NCI-H1694 (cell line): ENCODE measurements at regions not wholly inside any gene's neighbourhood (a gene's known extent, or its start where the extent isn't known, plus 50 kb on each side); places are given as distances from the start of the nearest gene placed in this dataset.
"Not testable (repeated sequence)": the region's sequence is repeated elsewhere in the genome, so short reads cannot be mapped to it uniquely, and the experiment has no call there.

Source experiments
- DNase-seq: peaks from one replicate; lab custom pipeline; 2025; lab: John Stamatoyannopoulos, UW

GRCh38 chr3:159378396-159379194 is 576.7 kb downstream of the MFSD1 start:
- DNase-seq = no peak

GRCh38 chr3:159380891-159381290 is 579.0 kb downstream of the MFSD1 start:
- DNase-seq = no peak

- DNase-seq = no peak
Measured at GRCh38 chr3:159390656-159391212, 588.9 kb downstream of the MFSD1 start.

- not testable (repeated sequence) for DNase-seq
Measured at GRCh38 chr3:159397683-159398082, 591.0 kb upstream of the IL12A start.

GRCh38 chr3:159401069-159401468 is 587.6 kb upstream of the IL12A start:
- no peak for DNase-seq

GRCh38 chr3:159409711-159410110 is 578.9 kb upstream of the IL12A start:
- not testable (repeated sequence) for DNase-seq

- no peak for DNase-seq
Measured at GRCh38 chr3:159413319-159413718, 575.3 kb upstream of the IL12A start.

- DNase-seq = no peak
Measured at GRCh38 chr3:159416856-159417255, 571.8 kb upstream of the IL12A start.

- DNase-seq = no peak
Measured at GRCh38 chr3:159417761-159418160, 570.9 kb upstream of the IL12A start.

- no peak for DNase-seq
Measured at GRCh38 chr3:159418571-159419526, 569.8 kb upstream of the IL12A start.

GRCh38 chr3:159429702-159430101 is 558.9 kb upstream of the IL12A start:
- DNase-seq = no peak

GRCh38 chr3:159432682-159433340 is 555.8 kb upstream of the IL12A start:
- DNase-seq = no peak

GRCh38 chr3:159439346-159439745 is 549.3 kb upstream of the IL12A start:
- no peak for DNase-seq

- no peak for DNase-seq
Measured at GRCh38 chr3:159441279-159441678, 547.4 kb upstream of the IL12A start.

- DNase-seq = no peak
Measured at GRCh38 chr3:159443266-159443665, 545.4 kb upstream of the IL12A start.

- no peak for DNase-seq
Measured at GRCh38 chr3:159447841-159448240, 540.8 kb upstream of the IL12A start.

- DNase-seq = no peak
Measured at GRCh38 chr3:159448902-159449301, 539.7 kb upstream of the IL12A start.

- no peak for DNase-seq
Measured at GRCh38 chr3:159451067-159451466, 537.6 kb upstream of the IL12A start.

GRCh38 chr3:159451482-159451881 is 537.2 kb upstream of the IL12A start:
- no peak for DNase-seq

GRCh38 chr3:159453036-159453435 is 535.6 kb upstream of the IL12A start:
- no peak for DNase-seq

- DNase-seq = no peak
Measured at GRCh38 chr3:159453945-159454344, 534.7 kb upstream of the IL12A start.

- DNase-seq = no peak
Measured at GRCh38 chr3:159455741-159456181, 532.9 kb upstream of the IL12A start.
